Cardiac fibroblast (primary cell): ENCODE measurements at regions not wholly inside any gene's neighbourhood (a gene's known extent, or its start where the extent isn't known, plus 50 kb on each side); places are given as distances from the start of the nearest gene placed in this dataset.

Experiments used
- DNase-seq, 2 donors: peaks; one replicate each; pipeline versions ENCODE4 v3.0.0 to v3.0.0-alpha.2; 2010; ENCODE audit warnings: low read depth in 2 of 2
- H3K4me3 ChIP-seq, 2 donors: replicated peaks in 1 of 2; 1 replicate in 1 of 2; 2 replicates in 1 of 2; pipeline ENCODE4 v1.5.1; 2011; ENCODE audit warnings: low read depth in 2 of 2, low read length in 2 of 2, mild to moderate bottlenecking in 2 of 2, moderate library complexity in 1 of 2
- CTCF ChIP-seq: IDR thresholded peaks from one replicate; pipeline ENCODE4 v1.5.1; 2011; ENCODE audit warnings: low read depth, mild to moderate bottlenecking, low read length, inconsistent platforms

- no peak for DNase-seq
- TF ChIP-seq CTCF: no peak
- no peak overlapping the region for H3K4me3 ChIP-seq
Measured at GRCh38 chr18:77977331-77977730, 727.7 kb downstream of the GALR1 start.

- no peak for DNase-seq
- no peak for TF ChIP-seq CTCF
Measured at GRCh38 chr18:77980275-77980674, 730.6 kb downstream of the GALR1 start.

GRCh38 chr18:77981874-77982273 is 732.2 kb downstream of the GALR1 start:
- no peak for TF ChIP-seq CTCF
- no peak overlapping the region for H3K4me3 ChIP-seq
- no peak for DNase-seq

More at GRCh38 chr18:77980275-77980674, 730.6 kb downstream of the GALR1 start:
- H3K4me3 ChIP-seq: no peak overlapping the region

GRCh38 chr18:77983270-77983669 is 733.6 kb downstream of the GALR1 start:
- no peak for DNase-seq
- TF ChIP-seq CTCF: no peak
- no peak overlapping the region for H3K4me3 ChIP-seq

GRCh38 chr18:77984178-77984577 is 734.5 kb downstream of the GALR1 start:
- no peak for DNase-seq
- TF ChIP-seq CTCF: no peak
- H3K4me3 ChIP-seq: no peak overlapping the region

- DNase-seq: no peak
- H3K4me3 ChIP-seq: no peak overlapping the region
- TF ChIP-seq CTCF: no peak
Measured at GRCh38 chr18:77984833-77985232, 735.2 kb downstream of the GALR1 start.

- H3K4me3 ChIP-seq: no peak overlapping the region
- TF ChIP-seq CTCF: no peak
- DNase-seq: no peak
Measured at GRCh38 chr18:77985526-77986281, 736.1 kb downstream of the GALR1 start.
